ENCODE measurements at regions not wholly inside any gene's neighbourhood (a gene's known extent, or its start where the extent isn't known, plus 50 kb on each side); places are given as distances from the start of the nearest gene placed in this dataset.
"Not testable (repeated sequence)": the region's sequence is repeated elsewhere in the genome, so short reads cannot be mapped to it uniquely, and the experiment has no call there.

- no peak overlapping the region for H3K27ac ChIP-seq (ENCODE audit: low read depth, low read length)
- H3K36me3 ChIP-seq (ENCODE audit: control insufficient read depth in 3 of 3, insufficient read depth in 3 of 3, low read length in 3 of 3): no peaks in the 10 kb centered on the region
- H3K9me3 ChIP-seq (ENCODE audit: control insufficient read depth in 3 of 3, low read length in 3 of 3): no peaks in the 10 kb centered on the region
- no peak overlapping the region for H3K4me3 ChIP-seq (ENCODE audit: low read length in 3 of 3)
- H3K27me3 ChIP-seq (ENCODE audit: control insufficient read depth in 3 of 3, insufficient read depth in 3 of 3, low read length in 3 of 3): peaks cover 0 to 2% (median 0%) of the 10 kb centered on the region in 3 donors
- no peaks in the 10 kb centered on the region for H3K4me1 ChIP-seq (ENCODE audit: control insufficient read depth in 3 of 3, insufficient read depth in 3 of 3, low read length in 3 of 3)
- no peak overlapping the region for H3K9ac ChIP-seq (ENCODE audit: low read depth in 1 of 3, low read length in 3 of 3)
These were observed 207.7 kb upstream of the KAZN start for GRCh38 chr1:14390816-14391215.

DNA sequence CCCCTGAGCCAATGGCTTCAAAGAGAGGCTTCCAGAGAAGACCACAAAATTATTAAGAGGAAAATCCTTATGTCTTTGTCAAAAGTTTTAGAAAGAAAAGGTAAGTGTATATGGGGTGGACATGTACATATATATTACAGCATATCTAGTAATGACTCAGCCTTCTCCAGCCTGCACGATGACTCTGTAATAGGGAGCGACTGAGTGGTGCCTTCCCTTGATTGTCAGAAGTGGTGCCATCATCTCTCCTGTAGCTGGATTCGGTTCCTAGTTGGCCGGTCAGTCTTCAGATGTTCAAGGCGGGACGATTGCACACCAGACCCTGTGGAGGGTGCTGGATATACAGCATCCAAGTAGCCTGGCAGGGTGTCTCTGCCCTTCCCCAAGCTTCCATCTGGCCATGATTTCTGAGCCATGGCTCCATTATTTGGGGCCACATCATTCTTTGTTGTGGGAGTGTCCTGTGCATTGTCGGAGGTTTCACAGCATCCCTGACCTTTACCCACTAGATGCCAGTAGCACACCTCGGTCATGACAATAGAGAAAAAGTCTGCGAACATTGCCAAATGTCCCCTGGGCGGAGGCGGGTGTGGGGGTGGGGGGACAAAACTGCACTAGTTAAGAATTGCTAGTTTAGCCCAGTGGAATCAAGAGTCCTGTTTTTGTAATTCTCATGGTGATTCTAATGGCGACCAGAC is 206.2 kb upstream of the KAZN start:
- Histone ChIP-seq H3K9me3 (ENCODE audit: control insufficient read depth in 3 of 3, low read length in 3 of 3) (no peaks in the 10 kb centered on the region), H3K27ac (ENCODE audit: low read depth, low read length) (no peak overlapping the region), H3K27me3 (ENCODE audit: control insufficient read depth in 3 of 3, insufficient read depth in 3 of 3, low read length in 3 of 3) (peaks cover 0 to 2% (median 0%) of the 10 kb centered on the region in 3 donors), H3K9ac (ENCODE audit: low read depth in 1 of 3, low read length in 3 of 3) (no peak overlapping the region), H3K36me3 (ENCODE audit: control insufficient read depth in 3 of 3, insufficient read depth in 3 of 3, low read length in 3 of 3) (no peaks in the 10 kb centered on the region), H3K4me1 (ENCODE audit: control insufficient read depth in 3 of 3, insufficient read depth in 3 of 3, low read length in 3 of 3) (no peaks in the 10 kb centered on the region), H3K4me3 (ENCODE audit: low read length in 3 of 3) (no peak overlapping the region)

GRCh38 chr1:14392859-14393365 is 205.6 kb upstream of the KAZN start:
- H3K4me3 ChIP-seq (ENCODE audit: low read length in 3 of 3): no peak overlapping the region
- no peak overlapping the region for H3K9ac ChIP-seq (ENCODE audit: low read depth in 1 of 3, low read length in 3 of 3)
- no peaks in the 10 kb centered on the region for H3K9me3 ChIP-seq (ENCODE audit: control insufficient read depth in 3 of 3, low read length in 3 of 3)
- peaks cover 0 to 2% (median 0%) of the 10 kb centered on the region in 3 donors for H3K27me3 ChIP-seq (ENCODE audit: control insufficient read depth in 3 of 3, insufficient read depth in 3 of 3, low read length in 3 of 3)
- H3K27ac ChIP-seq (ENCODE audit: low read depth, low read length): no peak overlapping the region
- H3K4me1 ChIP-seq (ENCODE audit: control insufficient read depth in 3 of 3, insufficient read depth in 3 of 3, low read length in 3 of 3): no peaks in the 10 kb centered on the region
- H3K36me3 ChIP-seq (ENCODE audit: control insufficient read depth in 3 of 3, insufficient read depth in 3 of 3, low read length in 3 of 3): no peaks in the 10 kb centered on the region

DNA sequence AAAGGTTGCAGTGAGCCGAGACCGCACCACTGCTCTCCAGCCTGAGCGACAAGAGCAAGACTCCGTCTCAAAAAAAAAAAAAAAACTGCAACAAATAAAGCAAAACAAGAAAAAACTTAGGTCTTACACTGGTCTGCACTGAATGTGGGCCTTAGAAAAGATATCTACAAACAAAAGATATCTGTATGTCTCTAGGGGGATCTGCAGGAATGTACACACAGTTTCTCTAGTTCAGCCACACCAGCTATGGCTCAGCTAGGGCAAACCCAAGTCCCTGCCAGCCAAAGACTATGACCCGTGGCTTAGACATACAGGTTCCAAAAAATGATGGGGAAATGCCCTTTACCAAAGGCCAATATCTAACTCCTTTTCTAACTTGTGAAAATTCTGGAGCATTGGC is 202.4 kb upstream of the KAZN start:
- Histone ChIP-seq H3K27ac (ENCODE audit: low read depth, low read length) (no peak overlapping the region), H3K27me3 (ENCODE audit: control insufficient read depth in 3 of 3, insufficient read depth in 3 of 3, low read length in 3 of 3) (peaks cover 0 to 4% (median 0%) of the 10 kb centered on the region in 3 donors), H3K9me3 (ENCODE audit: control insufficient read depth in 3 of 3, low read length in 3 of 3) (no peaks in the 10 kb centered on the region), H3K9ac (ENCODE audit: low read depth in 1 of 3, low read length in 3 of 3) (no peak overlapping the region), H3K4me3 (ENCODE audit: low read length in 3 of 3) (no peak overlapping the region), H3K4me1 (ENCODE audit: control insufficient read depth in 3 of 3, insufficient read depth in 3 of 3, low read length in 3 of 3) (no peaks in the 10 kb centered on the region), H3K36me3 (ENCODE audit: control insufficient read depth in 3 of 3, insufficient read depth in 3 of 3, low read length in 3 of 3) (no peaks in the 10 kb centered on the region)

- Histone ChIP-seq H3K9me3 (ENCODE audit: control insufficient read depth in 3 of 3, low read length in 3 of 3) (no peaks in the 10 kb centered on the region), H3K4me3 (ENCODE audit: low read length in 3 of 3) (no peak overlapping the region), H3K36me3 (ENCODE audit: control insufficient read depth in 3 of 3, insufficient read depth in 3 of 3, low read length in 3 of 3) (no peaks in the 10 kb centered on the region), H3K27ac (ENCODE audit: low read depth, low read length) (no peak overlapping the region), H3K4me1 (ENCODE audit: control insufficient read depth in 3 of 3, insufficient read depth in 3 of 3, low read length in 3 of 3) (no peaks in the 10 kb centered on the region), H3K27me3 (ENCODE audit: control insufficient read depth in 3 of 3, insufficient read depth in 3 of 3, low read length in 3 of 3) (peaks cover 0 to 2% (median 0%) of the 10 kb centered on the region in 3 donors), H3K9ac (ENCODE audit: low read depth in 1 of 3, low read length in 3 of 3) (no peak overlapping the region)
These were observed 194.4 kb upstream of the KAZN start for GRCh38 chr1:14403961-14404645.

GRCh38 chr1:14404862-14405301 is 193.6 kb upstream of the KAZN start:
- no peaks in the 10 kb centered on the region for H3K36me3 ChIP-seq (ENCODE audit: control insufficient read depth in 3 of 3, insufficient read depth in 3 of 3, low read length in 3 of 3)
- H3K9ac ChIP-seq (ENCODE audit: low read depth in 1 of 3, low read length in 3 of 3): no peak overlapping the region
- H3K9me3 ChIP-seq (ENCODE audit: control insufficient read depth in 3 of 3, low read length in 3 of 3): no peaks in the 10 kb centered on the region
- H3K27ac ChIP-seq (ENCODE audit: low read depth, low read length): no peak overlapping the region
- H3K4me1 ChIP-seq (ENCODE audit: control insufficient read depth in 3 of 3, insufficient read depth in 3 of 3, low read length in 3 of 3): no peaks in the 10 kb centered on the region
- peaks cover 0 to under 1% (median 0%) of the 10 kb centered on the region in 3 donors for H3K27me3 ChIP-seq (ENCODE audit: control insufficient read depth in 3 of 3, insufficient read depth in 3 of 3, low read length in 3 of 3)
- no peak overlapping the region for H3K4me3 ChIP-seq (ENCODE audit: low read length in 3 of 3)

- no peaks in the 10 kb centered on the region for H3K36me3 ChIP-seq (ENCODE audit: control insufficient read depth in 3 of 3, insufficient read depth in 3 of 3, low read length in 3 of 3)
- no peaks in the 10 kb centered on the region for H3K27me3 ChIP-seq (ENCODE audit: control insufficient read depth in 3 of 3, insufficient read depth in 3 of 3, low read length in 3 of 3)
- H3K4me3 ChIP-seq (ENCODE audit: low read length in 3 of 3): no peak overlapping the region
- no peaks in the 10 kb centered on the region for H3K4me1 ChIP-seq (ENCODE audit: control insufficient read depth in 3 of 3, insufficient read depth in 3 of 3, low read length in 3 of 3)
- H3K9ac ChIP-seq (ENCODE audit: low read depth in 1 of 3, low read length in 3 of 3): no peak overlapping the region
- H3K9me3 ChIP-seq (ENCODE audit: control insufficient read depth in 3 of 3, low read length in 3 of 3): no peaks in the 10 kb centered on the region
- H3K27ac ChIP-seq (ENCODE audit: low read depth, low read length): no peak overlapping the region
These were observed 186.2 kb upstream of the KAZN start for GRCh38 chr1:14412235-14412634.

DNA sequence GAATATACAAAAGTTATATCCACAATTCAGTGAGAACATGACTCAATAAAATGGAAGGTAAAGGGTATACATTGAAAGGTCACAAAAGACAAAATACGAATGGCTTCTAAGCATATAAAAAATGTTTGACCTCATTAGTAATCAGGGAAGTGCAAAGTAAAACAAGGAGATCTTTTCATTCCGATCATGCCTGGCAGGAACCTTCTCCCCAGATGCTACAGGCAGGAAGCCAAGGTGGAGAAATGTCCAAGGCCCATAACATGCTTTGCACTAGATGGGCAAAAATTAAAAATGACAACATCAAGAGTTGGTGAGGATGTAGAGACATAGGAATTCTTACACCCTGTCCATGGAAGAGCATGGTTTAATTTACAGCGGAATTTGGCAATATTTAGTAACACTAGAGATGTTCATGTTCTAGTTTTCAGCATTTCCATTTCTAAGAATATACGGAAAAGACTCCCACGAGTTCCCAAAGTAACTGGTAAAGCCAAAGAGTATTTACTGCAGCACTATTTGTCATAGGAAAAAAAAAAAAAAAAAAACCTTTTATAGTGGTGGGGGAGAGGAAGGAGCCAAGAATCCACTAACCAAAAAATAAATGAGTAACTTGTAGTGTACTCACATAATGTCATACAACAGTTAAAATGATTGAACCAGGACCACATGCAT is 184.5 kb upstream of the KAZN start:
- no peaks in the 10 kb centered on the region for H3K4me1 ChIP-seq (ENCODE audit: control insufficient read depth in 3 of 3, insufficient read depth in 3 of 3, low read length in 3 of 3)
- H3K27ac ChIP-seq (ENCODE audit: low read depth, low read length): no peak overlapping the region
- H3K4me3 ChIP-seq (ENCODE audit: low read length in 3 of 3): no peak overlapping the region
- no peak overlapping the region for H3K9ac ChIP-seq (ENCODE audit: low read depth in 1 of 3, low read length in 3 of 3)
- H3K27me3 ChIP-seq (ENCODE audit: control insufficient read depth in 3 of 3, insufficient read depth in 3 of 3, low read length in 3 of 3): no peaks in the 10 kb centered on the region
- H3K36me3 ChIP-seq (ENCODE audit: control insufficient read depth in 3 of 3, insufficient read depth in 3 of 3, low read length in 3 of 3): no peaks in the 10 kb centered on the region
- H3K9me3 ChIP-seq (ENCODE audit: control insufficient read depth in 3 of 3, low read length in 3 of 3): no peaks in the 10 kb centered on the region

GRCh38 chr1:14415396-14415795 is 183.1 kb upstream of the KAZN start:
- Histone ChIP-seq H3K27ac (ENCODE audit: low read depth, low read length) (no peak overlapping the region), H3K9me3 (ENCODE audit: control insufficient read depth in 3 of 3, low read length in 3 of 3) (no peaks in the 10 kb centered on the region), H3K36me3 (ENCODE audit: control insufficient read depth in 3 of 3, insufficient read depth in 3 of 3, low read length in 3 of 3) (no peaks in the 10 kb centered on the region), H3K4me1 (ENCODE audit: control insufficient read depth in 3 of 3, insufficient read depth in 3 of 3, low read length in 3 of 3) (no peaks in the 10 kb centered on the region), H3K4me3 (ENCODE audit: low read length in 3 of 3) (no peak overlapping the region), H3K27me3 (ENCODE audit: control insufficient read depth in 3 of 3, insufficient read depth in 3 of 3, low read length in 3 of 3) (peaks cover 0 to 3% (median 0%) of the 10 kb centered on the region in 3 donors), H3K9ac (ENCODE audit: low read depth in 1 of 3, low read length in 3 of 3) (no peak overlapping the region)

DNA sequence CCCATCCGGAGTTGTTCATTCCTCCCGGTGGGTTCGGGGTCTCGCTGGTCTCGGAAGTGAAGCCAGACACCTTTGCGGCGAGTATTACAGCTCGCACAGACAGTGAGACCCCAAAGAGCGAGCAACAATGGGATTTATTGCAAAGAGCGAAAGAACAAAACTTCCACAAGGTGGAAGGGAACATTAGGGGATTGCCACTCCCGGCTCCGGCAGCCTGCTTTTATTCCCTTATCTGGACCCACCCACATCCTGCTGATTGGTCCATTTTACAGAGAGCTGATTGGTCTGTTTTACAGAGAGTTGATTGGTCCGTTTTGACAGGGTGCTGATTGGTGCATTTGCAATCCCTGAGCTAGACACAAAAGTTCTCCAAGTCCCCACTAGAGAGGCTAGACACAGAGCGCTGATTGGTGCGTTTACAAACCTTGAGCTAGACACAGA is 178.7 kb upstream of the KAZN start:
- H3K36me3 ChIP-seq (ENCODE audit: control insufficient read depth in 3 of 3, insufficient read depth in 3 of 3, low read length in 3 of 3); H3K4me1 ChIP-seq (ENCODE audit: control insufficient read depth in 3 of 3, insufficient read depth in 3 of 3, low read length in 3 of 3); H3K4me3 ChIP-seq (ENCODE audit: low read length in 3 of 3); H3K9me3 ChIP-seq (ENCODE audit: control insufficient read depth in 3 of 3, low read length in 3 of 3); H3K27ac ChIP-seq (ENCODE audit: low read depth, low read length); H3K27me3 ChIP-seq (ENCODE audit: control insufficient read depth in 3 of 3, insufficient read depth in 3 of 3, low read length in 3 of 3); H3K9ac ChIP-seq (ENCODE audit: low read depth in 1 of 3, low read length in 3 of 3): not testable (repeated sequence)

Measured in skeletal muscle tissue (tissue), 3 donors.